H1 (cell line): ENCODE measurements at regions not wholly inside any gene's neighbourhood (a gene's known extent, or its start where the extent isn't known, plus 50 kb on each side); places are given as distances from the start of the nearest gene placed in this dataset.

ENCODE experiments used
- POLR2A ChIP-seq, 2 experiments: IDR thresholded peaks; 1 replicate in 1 of 2; 2 replicates in 1 of 2; pipeline ENCODE4 v1.6.1; 2011; ENCODE audit warnings: low read depth in 2 of 2, low read length in 2 of 2, mild to moderate bottlenecking in 2 of 2; ENCODE audit errors: control extremely low read depth in 1 of 2
- SAP30 ChIP-seq: fragments of 300-600 bp; sonication (generic); IDR thresholded peaks from 2 replicates; pipeline ENCODE4 v1.7.1; 2012; ENCODE audit warnings: low read length, moderate library complexity, mild to moderate bottlenecking, inconsistent platforms; ENCODE audit not compliant: insufficient read depth, insufficient replicate concordance
- TBP ChIP-seq: IDR thresholded peaks from 2 replicates; pipeline ENCODE4 v1.6.1; 2011; ENCODE audit warnings: low read depth, low read length, improper control_type of control experiment
- TF ChIP-seq, protein P1 (sequence below), 3 experiments: IDR thresholded peaks; 1 replicate in 2 of 3; 2 replicates in 1 of 3; pipeline versions ENCODE4 v1.5.1 to v1.6.1; 2011; ENCODE audit warnings: low read length in 3 of 3, mild to moderate bottlenecking in 3 of 3, inconsistent platforms in 2 of 3, low read depth in 1 of 3, moderate library complexity in 1 of 3; ENCODE audit not compliant: insufficient read depth in 1 of 3; ENCODE audit errors: control extremely low read depth in 1 of 3
- TF ChIP-seq, protein P2 (sequence below): IDR thresholded peaks from 2 replicates; pipeline ENCODE4 v1.6.1; 2011; ENCODE audit warnings: low read depth, mild to moderate bottlenecking, low read length; ENCODE audit not compliant: insufficient read depth
- TF ChIP-seq, protein P3 (sequence below): IDR thresholded peaks from 2 replicates; pipeline ENCODE4 v1.6.1; 2012; ENCODE audit warnings: inconsistent platforms

DNA sequence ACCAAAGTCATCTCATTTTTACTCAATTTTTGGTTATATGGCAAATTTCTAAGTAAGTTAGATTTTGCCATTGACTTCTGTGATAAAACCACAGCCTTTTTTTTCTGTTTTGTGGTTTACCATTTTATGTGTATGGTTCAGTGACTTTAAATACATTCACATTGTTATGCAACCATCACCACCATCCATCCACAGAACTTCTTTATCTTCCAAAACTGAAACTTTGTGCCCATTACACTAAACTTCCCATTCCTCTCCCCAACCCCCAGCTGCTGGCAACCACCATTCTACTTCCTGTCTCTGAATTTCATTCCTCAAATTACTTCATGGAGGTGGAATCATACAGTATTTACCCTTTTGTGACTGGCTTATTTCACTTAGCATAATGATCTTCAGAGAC lies 280.4 kb upstream of the TCERG1L start:
- TF ChIP-seq POLR2A (IDR thresholded peaks at IDR 0.05; ENCODE audit: control extremely low read depth in 1 of 2, low read depth in 2 of 2, low read length in 2 of 2): no peak
- TF ChIP-seq, protein P1, sequence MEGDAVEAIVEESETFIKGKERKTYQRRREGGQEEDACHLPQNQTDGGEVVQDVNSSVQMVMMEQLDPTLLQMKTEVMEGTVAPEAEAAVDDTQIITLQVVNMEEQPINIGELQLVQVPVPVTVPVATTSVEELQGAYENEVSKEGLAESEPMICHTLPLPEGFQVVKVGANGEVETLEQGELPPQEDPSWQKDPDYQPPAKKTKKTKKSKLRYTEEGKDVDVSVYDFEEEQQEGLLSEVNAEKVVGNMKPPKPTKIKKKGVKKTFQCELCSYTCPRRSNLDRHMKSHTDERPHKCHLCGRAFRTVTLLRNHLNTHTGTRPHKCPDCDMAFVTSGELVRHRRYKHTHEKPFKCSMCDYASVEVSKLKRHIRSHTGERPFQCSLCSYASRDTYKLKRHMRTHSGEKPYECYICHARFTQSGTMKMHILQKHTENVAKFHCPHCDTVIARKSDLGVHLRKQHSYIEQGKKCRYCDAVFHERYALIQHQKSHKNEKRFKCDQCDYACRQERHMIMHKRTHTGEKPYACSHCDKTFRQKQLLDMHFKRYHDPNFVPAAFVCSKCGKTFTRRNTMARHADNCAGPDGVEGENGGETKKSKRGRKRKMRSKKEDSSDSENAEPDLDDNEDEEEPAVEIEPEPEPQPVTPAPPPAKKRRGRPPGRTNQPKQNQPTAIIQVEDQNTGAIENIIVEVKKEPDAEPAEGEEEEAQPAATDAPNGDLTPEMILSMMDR (IDR thresholded peaks at IDR 0.05; ENCODE audit: control extremely low read depth in 1 of 3, insufficient read depth in 1 of 3, low read depth in 1 of 3, low read length in 3 of 3): no peak
- no peak for TF ChIP-seq SAP30
- TF ChIP-seq, protein P2, sequence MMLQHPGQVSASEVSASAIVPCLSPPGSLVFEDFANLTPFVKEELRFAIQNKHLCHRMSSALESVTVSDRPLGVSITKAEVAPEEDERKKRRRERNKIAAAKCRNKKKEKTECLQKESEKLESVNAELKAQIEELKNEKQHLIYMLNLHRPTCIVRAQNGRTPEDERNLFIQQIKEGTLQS: no peak
- TF ChIP-seq, protein P3, sequence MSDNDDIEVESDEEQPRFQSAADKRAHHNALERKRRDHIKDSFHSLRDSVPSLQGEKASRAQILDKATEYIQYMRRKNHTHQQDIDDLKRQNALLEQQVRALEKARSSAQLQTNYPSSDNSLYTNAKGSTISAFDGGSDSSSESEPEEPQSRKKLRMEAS: no peak
- no peak for TF ChIP-seq TBP
